NCI-H345 treated with DMSO at 0.1 percent for 48 hours (cell line): ENCODE measurements at regions not wholly inside any gene's neighbourhood (a gene's known extent, or its start where the extent isn't known, plus 50 kb on each side); places are given as distances from the start of the nearest gene placed in this dataset.

Experiments used
- DNase-seq: peaks from one replicate; lab custom pipeline; 2025; ENCODE audit not compliant: unreplicated experiment; lab: John Stamatoyannopoulos, UW

GRCh38 chr6:148082696-148083095, 259.9 kb upstream of the SASH1 start:
- DNase-seq, result no peak

DNA sequence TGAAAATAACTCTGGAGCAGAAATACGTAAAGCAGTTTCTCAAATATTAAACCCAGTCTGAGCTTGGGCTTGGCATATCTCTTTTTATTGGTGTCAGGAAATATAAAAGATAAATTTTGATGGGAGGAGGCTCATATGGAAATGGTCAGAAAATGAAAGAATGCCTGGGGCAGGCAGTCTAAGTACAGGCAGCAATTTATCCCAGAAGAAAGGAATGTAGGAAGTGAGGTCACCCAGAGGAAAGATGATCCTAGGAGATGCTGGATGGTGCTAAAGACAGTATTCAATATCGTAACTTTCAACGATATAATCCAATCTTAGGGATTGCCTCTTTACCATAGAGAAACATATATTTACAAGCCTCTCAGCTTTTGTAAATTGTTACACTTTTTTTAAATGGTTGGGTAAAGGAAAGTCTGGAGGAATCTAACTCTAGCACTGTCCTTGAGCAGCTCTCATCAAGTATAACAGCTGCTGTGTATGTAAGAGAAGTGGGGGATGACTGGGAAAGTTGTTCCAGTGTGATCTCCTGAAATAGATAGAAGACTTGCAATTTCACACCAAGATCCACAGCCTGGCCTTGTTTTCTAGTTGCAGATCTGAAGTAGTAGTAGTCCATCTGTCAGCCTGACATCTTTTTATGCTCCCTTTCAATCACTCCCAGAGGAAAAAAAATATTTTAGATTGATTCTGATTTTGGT, 256.9 kb upstream of the SASH1 start:
- no peak for DNase-seq

GRCh38 chr6:148086386-148086785, 256.3 kb upstream of the SASH1 start:
- DNase-seq, result no peak

GRCh38 chr6:148086843-148087242, 255.8 kb upstream of the SASH1 start:
- DNase-seq, result no peak

- no peak for DNase-seq
Observed at GRCh38 chr6:148087659-148088058, 255.0 kb upstream of the SASH1 start.

DNA sequence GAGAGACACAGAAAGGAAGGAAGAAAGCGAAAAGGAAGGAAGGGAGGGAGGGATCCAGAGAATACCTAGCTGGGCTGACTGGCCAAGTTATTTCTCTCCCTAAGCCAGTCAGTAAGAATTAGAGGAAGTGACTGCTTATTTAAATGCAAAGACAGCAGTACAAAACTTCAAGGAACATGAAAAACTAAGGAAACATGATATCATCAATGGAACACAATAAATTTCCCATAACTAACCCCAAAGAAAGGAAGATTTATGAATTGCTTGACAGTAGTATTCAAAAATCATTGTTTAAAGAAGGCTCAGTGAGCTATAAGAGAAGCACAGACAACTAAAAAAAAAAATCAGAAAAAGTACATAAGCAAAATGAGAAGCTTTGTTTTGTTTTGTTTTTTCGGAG, 252.3 kb upstream of the SASH1 start:
- DNase-seq, result no peak

- DNase-seq, result no peak
Observed at GRCh38 chr6:148091394-148091793, 251.2 kb upstream of the SASH1 start.

DNA sequence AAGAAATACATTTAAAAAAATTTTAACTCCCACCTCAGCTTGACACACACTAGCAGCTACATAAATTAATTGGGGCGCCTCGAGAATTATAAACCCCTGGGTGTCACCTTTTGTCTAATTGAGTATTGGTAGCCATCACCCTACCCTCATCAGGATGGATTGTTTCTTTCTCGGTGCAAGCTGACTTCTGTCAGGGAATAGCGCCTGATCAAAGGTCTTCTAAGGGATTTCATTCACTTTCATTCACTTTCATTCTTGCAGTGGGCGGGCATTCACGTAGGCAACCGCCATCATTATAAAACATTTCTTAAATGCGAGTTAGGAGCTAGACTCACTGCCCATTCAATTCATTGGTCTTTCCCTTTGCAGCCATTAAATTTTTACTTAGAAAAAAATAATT, 239.2 kb upstream of the SASH1 start:
- DNase-seq, result no peak

DNA sequence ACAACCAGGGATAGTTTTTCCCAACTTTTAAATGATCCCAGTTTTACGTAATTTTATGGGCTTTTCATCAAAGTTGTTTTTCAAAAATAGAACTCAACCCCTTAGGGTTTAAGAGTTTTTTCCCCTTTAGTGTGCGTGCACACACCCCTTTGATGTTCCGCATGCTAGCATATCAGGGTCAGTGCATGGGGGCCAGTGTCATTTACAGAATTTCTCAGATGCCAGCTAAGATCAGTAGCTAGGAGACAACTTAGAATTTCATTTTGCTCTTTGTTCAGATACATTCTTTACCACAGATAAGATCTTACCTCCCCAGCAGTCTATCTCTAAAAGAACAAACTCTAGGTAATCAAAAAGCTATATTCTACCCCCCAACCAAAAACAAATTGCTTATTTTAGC, 238.5 kb upstream of the SASH1 start:
- DNase-seq, result no peak

- DNase-seq, result no peak
Observed at GRCh38 chr6:148105695-148106094, 236.9 kb upstream of the SASH1 start.

GRCh38 chr6:148107911-148108310, 234.7 kb upstream of the SASH1 start:
- no peak for DNase-seq

DNA sequence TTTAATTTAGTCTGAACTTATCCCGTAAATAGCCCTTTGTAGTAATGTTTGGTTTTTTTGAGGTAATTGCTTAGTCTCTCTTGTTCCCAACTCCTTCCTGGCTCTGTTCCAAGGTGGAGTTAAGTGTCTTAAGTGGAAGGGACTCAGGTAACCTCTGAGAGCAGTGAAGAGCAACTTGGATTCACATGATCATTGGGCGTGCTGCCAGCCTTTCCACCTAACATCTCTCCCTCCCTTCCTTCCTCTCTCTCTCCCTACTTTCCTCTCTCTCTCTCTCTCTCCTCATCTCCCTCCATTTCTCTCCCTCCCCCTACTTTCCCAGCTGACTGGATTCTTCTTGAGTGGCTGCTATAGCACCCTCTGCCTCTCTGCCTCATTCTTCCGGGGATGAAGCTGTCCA, 232.9 kb upstream of the SASH1 start:
- DNase-seq, result no peak

DNA sequence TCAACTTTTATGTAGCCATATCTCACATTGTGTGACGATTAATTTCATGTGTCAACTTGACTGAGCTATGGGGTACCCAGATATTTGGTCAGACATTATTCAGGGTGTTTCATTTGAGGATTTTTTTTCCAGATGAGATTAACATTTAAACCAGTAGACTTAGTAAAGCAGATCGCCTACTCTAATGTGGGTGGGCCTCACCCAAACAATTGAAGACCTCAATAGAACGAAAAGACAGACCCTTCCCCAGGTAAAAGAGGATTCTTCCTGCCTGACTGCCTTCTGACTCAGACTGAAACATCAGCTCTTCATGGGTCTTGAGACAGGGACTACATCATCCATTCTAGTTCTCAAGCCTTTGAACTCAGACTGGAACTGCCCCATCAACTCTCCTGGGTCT, 231.7 kb upstream of the SASH1 start:
- DNase-seq, result no peak

GRCh38 chr6:148112851-148113319, 229.8 kb upstream of the SASH1 start:
- DNase-seq, result no peak

GRCh38 chr6:148116001-148116400, 226.6 kb upstream of the SASH1 start:
- no peak for DNase-seq

DNA sequence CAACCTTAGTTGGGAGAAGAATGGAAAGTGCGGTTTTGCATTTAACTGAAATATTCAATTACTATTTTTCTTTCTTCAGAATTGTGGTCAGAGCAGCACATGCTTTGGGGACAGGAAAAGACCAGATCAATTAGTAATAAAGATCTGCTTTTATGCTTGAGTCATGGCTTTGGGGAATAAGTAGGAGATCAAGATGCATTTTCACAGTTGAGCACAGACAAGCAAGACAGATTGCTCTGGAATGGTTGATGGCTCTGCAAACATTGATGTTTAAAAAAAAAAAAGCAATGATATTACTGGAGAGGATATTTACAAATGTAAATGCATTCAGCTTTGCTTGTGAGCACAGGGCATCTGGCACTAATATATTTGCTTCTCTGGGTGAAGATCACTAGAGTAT, 224.4 kb upstream of the SASH1 start:
- DNase-seq, result no peak

GRCh38 chr6:148128014-148128730, 214.5 kb upstream of the SASH1 start:
- no peak for DNase-seq

GRCh38 chr6:148134592-148134991, 208.0 kb upstream of the SASH1 start:
- DNase-seq, result no peak

- DNase-seq, result no peak
Observed at GRCh38 chr6:148136586-148136985, 206.1 kb upstream of the SASH1 start.

- DNase-seq, result no peak
Observed at GRCh38 chr6:148137652-148138051, 205.0 kb upstream of the SASH1 start.

- DNase-seq, result no peak
Observed at GRCh38 chr6:148138573-148138972, 204.1 kb upstream of the SASH1 start.

DNA sequence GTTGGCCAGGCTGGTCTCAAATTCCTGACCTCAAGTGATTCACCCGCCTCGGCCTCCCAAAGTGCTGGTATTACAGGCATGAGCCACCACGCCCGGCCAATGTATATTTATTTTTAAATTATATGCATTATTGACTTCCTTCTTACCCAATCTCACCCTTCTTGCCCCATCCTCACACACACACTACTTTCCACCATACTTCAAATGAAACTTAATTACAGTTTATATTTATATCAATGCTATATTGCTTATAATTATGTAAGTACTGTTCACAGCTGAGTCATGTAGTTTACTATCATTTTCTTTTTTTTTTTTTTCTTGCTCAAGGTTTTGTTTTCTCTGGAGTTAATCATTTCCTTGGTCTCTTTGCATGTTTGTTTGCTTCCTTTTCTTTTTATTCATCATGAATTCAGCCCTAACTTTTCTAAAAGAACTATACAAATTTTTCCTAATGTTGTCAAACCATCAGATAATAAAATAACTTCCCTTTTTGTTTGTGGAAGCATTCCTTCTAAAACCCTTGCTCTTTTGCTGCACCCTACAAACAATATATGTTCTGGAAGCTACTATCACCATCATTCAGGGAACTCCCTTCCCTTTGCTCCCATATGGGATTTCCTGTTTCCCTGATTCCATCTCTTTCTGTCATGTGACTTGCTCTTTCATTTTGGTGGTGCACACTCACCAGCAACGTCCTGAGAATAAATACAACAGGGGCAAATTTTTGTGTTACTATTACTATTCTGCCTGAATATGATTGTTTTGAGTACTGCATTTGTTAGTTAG, 201.7 kb upstream of the SASH1 start:
- no peak for DNase-seq
